ENCODE measurements at regions not wholly inside any gene's neighbourhood (a gene's known extent, or its start where the extent isn't known, plus 50 kb on each side); places are given as distances from the start of the nearest gene placed in this dataset.
"Not testable (repeated sequence)": the region's sequence is repeated elsewhere in the genome, so short reads cannot be mapped to it uniquely, and the experiment has no call there.

DNA sequence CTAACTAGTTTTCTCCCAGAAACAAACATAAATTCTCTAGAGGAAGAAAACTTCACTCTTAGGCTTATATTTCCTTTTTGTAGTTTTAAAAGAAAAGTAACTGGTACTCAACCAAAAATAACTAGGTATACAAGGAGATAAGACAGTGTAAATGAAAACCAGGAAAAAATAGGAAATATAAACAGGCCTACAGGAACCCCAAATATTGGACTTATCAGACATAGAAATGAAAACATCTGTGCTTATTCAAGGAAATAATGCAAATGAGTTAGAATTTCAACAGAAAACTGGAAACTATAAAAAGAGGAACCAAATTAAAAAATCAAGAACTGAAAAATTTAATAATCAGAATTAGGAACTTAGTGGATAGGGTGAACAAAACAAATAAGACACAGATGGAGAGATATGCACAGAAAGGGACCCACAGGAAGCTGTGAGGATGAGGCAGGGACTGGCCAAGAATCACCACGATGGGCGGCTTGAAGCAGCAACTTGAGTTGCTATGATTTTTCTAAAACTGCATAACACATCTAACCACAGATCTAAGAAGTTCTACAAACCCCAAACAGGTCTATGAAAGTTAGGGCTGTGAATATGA, 67.5 kb upstream of the ACTRT2 start:
- DNase-seq: no peak
- TF ChIP-seq, protein P1, sequence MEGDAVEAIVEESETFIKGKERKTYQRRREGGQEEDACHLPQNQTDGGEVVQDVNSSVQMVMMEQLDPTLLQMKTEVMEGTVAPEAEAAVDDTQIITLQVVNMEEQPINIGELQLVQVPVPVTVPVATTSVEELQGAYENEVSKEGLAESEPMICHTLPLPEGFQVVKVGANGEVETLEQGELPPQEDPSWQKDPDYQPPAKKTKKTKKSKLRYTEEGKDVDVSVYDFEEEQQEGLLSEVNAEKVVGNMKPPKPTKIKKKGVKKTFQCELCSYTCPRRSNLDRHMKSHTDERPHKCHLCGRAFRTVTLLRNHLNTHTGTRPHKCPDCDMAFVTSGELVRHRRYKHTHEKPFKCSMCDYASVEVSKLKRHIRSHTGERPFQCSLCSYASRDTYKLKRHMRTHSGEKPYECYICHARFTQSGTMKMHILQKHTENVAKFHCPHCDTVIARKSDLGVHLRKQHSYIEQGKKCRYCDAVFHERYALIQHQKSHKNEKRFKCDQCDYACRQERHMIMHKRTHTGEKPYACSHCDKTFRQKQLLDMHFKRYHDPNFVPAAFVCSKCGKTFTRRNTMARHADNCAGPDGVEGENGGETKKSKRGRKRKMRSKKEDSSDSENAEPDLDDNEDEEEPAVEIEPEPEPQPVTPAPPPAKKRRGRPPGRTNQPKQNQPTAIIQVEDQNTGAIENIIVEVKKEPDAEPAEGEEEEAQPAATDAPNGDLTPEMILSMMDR (IDR thresholded peaks at IDR 0.05): no peak
- no peak for TF ChIP-seq POLR2A (IDR thresholded peaks at IDR 0.05)
- H3K27ac ChIP-seq: no peak overlapping the region
- no peaks in the 10 kb centered on the region for H3K4me1 ChIP-seq (replicated peaks in 1 of 2)
- intact Hi-C loops (cut with DNase I): no loop called here
- H3K36me3 ChIP-seq (replicated peaks in 1 of 2): no peaks in the 10 kb centered on the region
- no peaks in the 10 kb centered on the region for H3K27me3 ChIP-seq
- 55 to 85% (median 76%) methylated on average over 2 of the region's 2 CpGs for WGBS, 4 donors
- H3K4me3 ChIP-seq: no peak overlapping the region
- peaks cover 0 to 17% (median 0%) of the 10 kb centered on the region in 3 donors for H3K9me3 ChIP-seq (replicated peaks in 1 of 3)

DNA sequence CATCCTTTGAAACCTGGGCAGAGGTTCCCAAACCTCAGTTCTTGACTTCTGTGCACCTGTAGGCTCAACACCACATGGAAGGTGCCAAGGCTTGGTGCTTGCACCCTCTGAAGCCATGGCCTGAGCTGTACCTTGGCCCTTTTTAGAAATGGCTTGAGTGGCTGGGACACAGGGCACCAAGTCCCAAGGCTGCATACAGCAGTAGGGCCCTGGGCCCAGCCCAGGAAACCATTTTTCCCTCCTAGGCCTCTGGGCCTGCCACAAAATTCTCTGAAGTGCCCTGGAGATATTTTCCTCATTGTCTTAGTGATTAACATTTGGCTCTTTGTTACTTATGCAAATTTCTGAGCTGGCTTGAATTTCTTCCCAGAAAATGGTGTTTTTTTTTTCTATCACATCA, 65.6 kb upstream of the ACTRT2 start:
- Histone ChIP-seq H3K9me3 (replicated peaks in 1 of 3) (peaks cover 0 to 17% (median 0%) of the 10 kb centered on the region in 3 donors), H3K36me3 (replicated peaks in 1 of 2) (no peaks in the 10 kb centered on the region), H3K4me3 (no peak overlapping the region), H3K4me1 (replicated peaks in 1 of 2) (no peaks in the 10 kb centered on the region), H3K27me3 (no peaks in the 10 kb centered on the region), H3K27ac (no peak overlapping the region)
- TF ChIP-seq POLR2A (IDR thresholded peaks at IDR 0.05): no peak
- TF ChIP-seq, protein P1 (IDR thresholded peaks at IDR 0.05): no peak
- intact Hi-C loops (cut with DNase I): no loop called here
- DNase-seq: peak in 1 of 7 donors; percentile 2

GRCh38 chr1:2956576-2956975, 64.7 kb upstream of the ACTRT2 start:
- intact Hi-C loops (cut with DNase I): no loop called here

DNA sequence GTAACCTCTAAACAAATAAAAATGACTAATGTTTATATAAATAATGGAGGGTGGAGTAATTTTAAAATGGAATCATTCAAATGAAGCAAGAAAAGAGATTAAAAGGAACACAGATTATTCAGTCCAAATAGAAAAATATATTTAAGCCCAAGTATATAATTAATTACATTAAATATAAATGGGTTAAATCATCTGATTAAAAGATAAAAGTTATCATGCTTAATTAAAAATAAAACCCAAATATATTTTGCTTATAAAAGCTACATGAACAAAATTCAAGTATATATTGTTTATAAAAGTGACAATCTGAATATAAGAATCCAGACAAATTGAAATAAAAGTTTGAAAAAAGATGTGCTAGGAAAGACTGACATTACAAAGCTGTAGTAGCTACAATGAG, 63.9 kb upstream of the ACTRT2 start:
- intact Hi-C loops (cut with DNase I): no loop called here
- H3K4me3 ChIP-seq: no peak overlapping the region
- H3K36me3 ChIP-seq (replicated peaks in 1 of 2): no peaks in the 10 kb centered on the region
- H3K27ac ChIP-seq: no peak overlapping the region
- no peaks in the 10 kb centered on the region for H3K4me1 ChIP-seq (replicated peaks in 1 of 2)
- DNase-seq: no peak
- TF ChIP-seq POLR2A (IDR thresholded peaks at IDR 0.05): no peak
- TF ChIP-seq, protein P1 (IDR thresholded peaks at IDR 0.05): no peak
- H3K27me3 ChIP-seq: no peaks in the 10 kb centered on the region
- H3K9me3 ChIP-seq (replicated peaks in 1 of 3): peaks cover 0 to 17% (median 0%) of the 10 kb centered on the region in 3 donors

More at GRCh38 chr1:2956576-2956975, 64.7 kb upstream of the ACTRT2 start:
- no peak for DNase-seq
- no peak overlapping the region for H3K4me3 ChIP-seq
- peaks cover 0 to 17% (median 0%) of the 10 kb centered on the region in 3 donors for H3K9me3 ChIP-seq (replicated peaks in 1 of 3)
- H3K36me3 ChIP-seq (replicated peaks in 1 of 2): no peaks in the 10 kb centered on the region
- TF ChIP-seq POLR2A (IDR thresholded peaks at IDR 0.05): no peak
- TF ChIP-seq, protein P1 (IDR thresholded peaks at IDR 0.05): no peak
- WGBS, 4 donors: 72 to 83% (median 77%) methylated on average over 1 of the region's 1 CpG
- H3K27ac ChIP-seq: no peak overlapping the region
- no peaks in the 10 kb centered on the region for H3K4me1 ChIP-seq (replicated peaks in 1 of 2)
- H3K27me3 ChIP-seq: no peaks in the 10 kb centered on the region

DNA sequence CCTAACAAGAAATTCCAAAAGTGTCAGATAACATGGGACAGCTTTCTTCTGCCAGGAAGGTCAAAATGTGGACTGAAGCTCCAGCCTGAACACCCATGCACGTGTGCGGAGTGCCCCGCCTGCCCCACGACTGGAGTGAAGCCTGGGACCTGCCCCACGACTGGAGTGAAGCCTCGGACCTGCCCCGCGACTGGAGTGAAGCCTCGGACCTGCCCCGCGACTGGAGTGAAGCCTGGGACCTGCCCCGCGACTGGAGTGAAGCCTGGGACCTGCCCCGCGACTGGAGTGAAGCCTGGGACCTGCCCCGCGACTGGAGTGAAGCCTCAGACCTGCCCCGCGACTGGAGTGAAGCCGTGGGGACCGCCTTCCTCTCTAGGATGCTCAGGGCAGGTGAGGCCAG, 61.4 kb upstream of the ACTRT2 start:
- H3K4me1 ChIP-seq (replicated peaks in 1 of 2); H3K4me3 ChIP-seq; DNase-seq; H3K27ac ChIP-seq; H3K36me3 ChIP-seq (replicated peaks in 1 of 2); H3K27me3 ChIP-seq; intact Hi-C loops (cut with DNase I); H3K9me3 ChIP-seq (replicated peaks in 1 of 3): not testable (repeated sequence)
- WGBS, 4 donors: 71 to 89% (median 76%) methylated on average over 10 to 21 of the region's 21 CpGs

Data from adrenal gland (tissue), 9 donors.